GM12873 (cell line): ENCODE measurements at regions not wholly inside any gene's neighbourhood (a gene's known extent, or its start where the extent isn't known, plus 50 kb on each side); places are given as distances from the start of the nearest gene placed in this dataset.

ENCODE experiments used
- CTCF ChIP-seq: IDR thresholded peaks from 2 replicates; pipeline ENCODE4 v1.5.1; 2012; ENCODE audit warnings: low read depth, mild to moderate bottlenecking, moderate library complexity, low read length, control low read depth; ENCODE audit not compliant: insufficient read depth; ENCODE audit errors: missing control alignments

GRCh38 chr6:26175428-26176181 lies 88.4 kb downstream of the HFE start:
- TF ChIP-seq CTCF, result peak; percentile 66

GRCh38 chr6:26179675-26180074 lies 92.4 kb downstream of the HFE start:
- no peak for TF ChIP-seq CTCF

- TF ChIP-seq CTCF, result no peak
Measured at GRCh38 chr6:26180346-26180745, 93.1 kb downstream of the HFE start.

GRCh38 chr6:26183237-26183580 lies 96.0 kb downstream of the HFE start:
- TF ChIP-seq CTCF, result no peak

- TF ChIP-seq CTCF, result no peak
Measured at GRCh38 chr6:26183581-26184366, 96.5 kb downstream of the HFE start.

GRCh38 chr6:26184367-26184891 lies 97.2 kb downstream of the HFE start:
- TF ChIP-seq CTCF, result no peak

- TF ChIP-seq CTCF, result no peak
Measured at GRCh38 chr6:26185004-26185403, 97.8 kb downstream of the HFE start.
